ENCODE measurements at regions not wholly inside any gene's neighbourhood (a gene's known extent, or its start where the extent isn't known, plus 50 kb on each side); places are given as distances from the start of the nearest gene placed in this dataset.

- TF ChIP-seq ARNTL (CRISPR knock-in tag; IDR thresholded peaks at IDR 0.05; ENCODE audit: borderline replicate concordance, low read depth) (no peak), RARB (CRISPR knock-in tag; IDR thresholded peaks at IDR 0.05) (no peak), PATZ1 (CRISPR knock-in tag; IDR thresholded peaks at IDR 0.05; ENCODE audit: borderline replicate concordance) (no peak), CSRNP3 (CRISPR knock-in tag; IDR thresholded peaks at IDR 0.05) (no peak), ISL1 (CRISPR knock-in tag; IDR thresholded peaks at IDR 0.05) (no peak), POU6F1 (CRISPR knock-in tag; IDR thresholded peaks at IDR 0.05; ENCODE audit: borderline replicate concordance, low read depth) (no peak), CREB5 (CRISPR knock-in tag; IDR thresholded peaks at IDR 0.05; ENCODE audit: low read depth) (no peak), TOX (CRISPR knock-in tag; IDR thresholded peaks at IDR 0.05; ENCODE audit: borderline replicate concordance) (no peak)
Measured at GRCh38 chr5:24280215-24280614, 364.6 kb downstream of the CDH10 start.

All from SK-N-SH treated with all-trans-retinoic acid at 6 μM for 48 hours (cell line).